Astrocyte of the spinal cord (primary cell): ENCODE measurements at regions not wholly inside any gene's neighbourhood (a gene's known extent, or its start where the extent isn't known, plus 50 kb on each side); places are given as distances from the start of the nearest gene placed in this dataset.

Experiments used
- DNase-seq: peaks from one replicate; pipeline ENCODE4 v3.0.0; 2011; ENCODE audit warnings: low read depth, low spot score
- H3K4me3 ChIP-seq: 2 replicates; pipeline ENCODE4 v1.5.1; 2011; ENCODE audit warnings: low read depth, mild to moderate bottlenecking, low read length, moderate library complexity
- in situ Hi-C: cut with HindIII; loops from 2 replicates; pipeline ENCODE4 v1.10.0; 2017; ENCODE audit warnings: low sequenced_read_pairs
- TF ChIP-seq, protein P1 (sequence below): IDR thresholded peaks from 2 replicates; pipeline ENCODE4 v1.5.1; 2012; ENCODE audit warnings: low read depth, mild to moderate bottlenecking, low read length, inconsistent platforms

DNA sequence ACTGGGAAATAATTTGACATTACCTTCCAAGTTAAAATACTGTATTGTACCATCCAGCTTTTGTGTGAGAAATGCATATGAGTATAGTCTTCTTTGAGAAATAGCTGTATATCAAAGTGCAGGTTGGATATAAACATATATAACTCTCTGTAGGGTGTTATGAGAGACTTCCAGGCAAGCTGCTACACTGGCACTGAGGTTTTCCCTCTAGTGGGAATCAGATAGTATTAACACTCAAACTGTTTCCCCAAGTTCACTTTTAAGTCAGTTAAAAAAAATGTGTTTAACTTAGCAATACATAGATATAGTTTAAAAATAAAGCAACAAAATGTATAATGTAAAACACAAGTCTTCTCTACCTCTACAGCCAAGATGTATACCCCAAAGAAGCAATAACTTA lies 368.4 kb upstream of the SLC8A1 start:
- TF ChIP-seq, protein P1, sequence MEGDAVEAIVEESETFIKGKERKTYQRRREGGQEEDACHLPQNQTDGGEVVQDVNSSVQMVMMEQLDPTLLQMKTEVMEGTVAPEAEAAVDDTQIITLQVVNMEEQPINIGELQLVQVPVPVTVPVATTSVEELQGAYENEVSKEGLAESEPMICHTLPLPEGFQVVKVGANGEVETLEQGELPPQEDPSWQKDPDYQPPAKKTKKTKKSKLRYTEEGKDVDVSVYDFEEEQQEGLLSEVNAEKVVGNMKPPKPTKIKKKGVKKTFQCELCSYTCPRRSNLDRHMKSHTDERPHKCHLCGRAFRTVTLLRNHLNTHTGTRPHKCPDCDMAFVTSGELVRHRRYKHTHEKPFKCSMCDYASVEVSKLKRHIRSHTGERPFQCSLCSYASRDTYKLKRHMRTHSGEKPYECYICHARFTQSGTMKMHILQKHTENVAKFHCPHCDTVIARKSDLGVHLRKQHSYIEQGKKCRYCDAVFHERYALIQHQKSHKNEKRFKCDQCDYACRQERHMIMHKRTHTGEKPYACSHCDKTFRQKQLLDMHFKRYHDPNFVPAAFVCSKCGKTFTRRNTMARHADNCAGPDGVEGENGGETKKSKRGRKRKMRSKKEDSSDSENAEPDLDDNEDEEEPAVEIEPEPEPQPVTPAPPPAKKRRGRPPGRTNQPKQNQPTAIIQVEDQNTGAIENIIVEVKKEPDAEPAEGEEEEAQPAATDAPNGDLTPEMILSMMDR, result peak; percentile 19
- no peak overlapping the region for H3K4me3 ChIP-seq
- peak; percentile 9 for DNase-seq
- in situ Hi-C loops, result no loop called here

- no peak overlapping the region for H3K4me3 ChIP-seq
- no peak for DNase-seq
- TF ChIP-seq, protein P1, result no peak
- in situ Hi-C loops, result no loop called here
Observed at GRCh38 chr2:40823478-40823877, 371.6 kb upstream of the SLC8A1 start.

DNA sequence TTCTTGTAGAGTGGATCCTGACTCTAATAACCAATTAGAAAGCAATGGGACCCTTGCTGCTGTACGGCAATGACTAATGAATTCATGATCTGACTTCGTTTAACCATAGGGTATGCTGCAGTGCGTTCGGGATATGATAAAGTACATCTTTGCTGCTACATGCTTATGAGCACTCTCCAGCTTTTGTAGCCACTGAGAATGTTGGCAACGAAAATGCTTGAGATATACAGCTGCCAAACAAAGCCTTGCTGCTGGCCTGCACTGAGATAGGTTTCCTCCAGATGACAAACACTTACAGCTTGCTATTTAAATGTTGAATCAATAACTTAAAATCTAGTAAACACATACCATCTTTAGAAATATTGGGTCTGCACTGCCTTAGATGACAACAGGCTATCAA lies 372.4 kb upstream of the SLC8A1 start:
- in situ Hi-C loops, result no loop called here
- no peak overlapping the region for H3K4me3 ChIP-seq
- TF ChIP-seq, protein P1, result no peak
- no peak for DNase-seq

GRCh38 chr2:40827392-40827791 lies 375.5 kb upstream of the SLC8A1 start:
- TF ChIP-seq, protein P1, result no peak
- in situ Hi-C loops, result no loop called here

GRCh38 chr2:40831321-40831873 lies 379.5 kb upstream of the SLC8A1 start:
- in situ Hi-C loops, result no loop called here

More at GRCh38 chr2:40827392-40827791, 375.5 kb upstream of the SLC8A1 start:
- DNase-seq, result no peak
- H3K4me3 ChIP-seq, result no peak overlapping the region

DNA sequence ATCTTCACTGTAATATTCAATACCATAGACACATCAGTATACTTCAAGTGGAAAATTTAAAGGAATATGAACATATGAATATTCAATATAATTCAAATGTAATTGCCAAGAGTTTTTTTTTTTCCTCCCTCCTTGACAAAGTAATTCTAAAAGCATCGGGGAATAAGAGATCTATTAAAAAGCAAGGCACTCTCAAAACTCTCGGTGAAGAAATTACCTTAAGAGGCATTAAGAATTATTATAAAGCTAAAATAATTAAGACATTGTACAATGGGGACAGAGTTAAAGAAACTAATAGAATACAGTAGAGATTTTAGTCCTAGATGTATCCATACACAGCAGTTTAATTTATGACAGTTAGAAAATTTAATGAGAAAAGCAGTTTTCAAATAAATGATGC lies 390.0 kb upstream of the SLC8A1 start:
- TF ChIP-seq, protein P1, result no peak
- H3K4me3 ChIP-seq, result no peak overlapping the region
- in situ Hi-C loops, result no loop called here
- no peak for DNase-seq

More at GRCh38 chr2:40831321-40831873, 379.5 kb upstream of the SLC8A1 start:
- TF ChIP-seq, protein P1, result no peak
- no peak for DNase-seq
- no peak overlapping the region for H3K4me3 ChIP-seq
